ENCODE measurements at regions not wholly inside any gene's neighbourhood (a gene's known extent, or its start where the extent isn't known, plus 50 kb on each side); places are given as distances from the start of the nearest gene placed in this dataset.
"Not testable (repeated sequence)": the region's sequence is repeated elsewhere in the genome, so short reads cannot be mapped to it uniquely, and the experiment has no call there.

DNA sequence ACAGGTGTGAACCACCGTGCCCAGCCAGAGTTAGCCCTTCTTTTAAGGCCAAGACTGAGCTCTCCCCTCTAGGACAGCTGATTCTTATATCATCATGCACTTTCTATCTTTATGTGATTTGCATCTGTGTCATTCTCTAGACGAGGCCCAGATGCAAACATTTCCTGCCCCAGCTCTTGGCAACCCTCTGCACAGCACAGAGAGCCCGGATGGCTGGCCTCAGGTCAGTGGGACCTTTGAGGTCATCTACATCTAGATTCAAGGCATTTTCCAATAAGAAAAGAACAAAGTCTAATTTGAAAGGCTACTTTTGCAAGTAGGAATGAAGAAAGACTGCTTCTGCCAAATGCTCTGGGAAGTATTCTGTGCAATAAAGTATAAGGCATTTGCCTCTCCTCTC is 109.0 kb upstream of the DAB2 start:
- DNase-seq (ENCODE audit: low read depth): no peak
- no peak overlapping the region for H3K4me3 ChIP-seq (ENCODE audit: low read depth, low read length)
- TF ChIP-seq, protein P1, sequence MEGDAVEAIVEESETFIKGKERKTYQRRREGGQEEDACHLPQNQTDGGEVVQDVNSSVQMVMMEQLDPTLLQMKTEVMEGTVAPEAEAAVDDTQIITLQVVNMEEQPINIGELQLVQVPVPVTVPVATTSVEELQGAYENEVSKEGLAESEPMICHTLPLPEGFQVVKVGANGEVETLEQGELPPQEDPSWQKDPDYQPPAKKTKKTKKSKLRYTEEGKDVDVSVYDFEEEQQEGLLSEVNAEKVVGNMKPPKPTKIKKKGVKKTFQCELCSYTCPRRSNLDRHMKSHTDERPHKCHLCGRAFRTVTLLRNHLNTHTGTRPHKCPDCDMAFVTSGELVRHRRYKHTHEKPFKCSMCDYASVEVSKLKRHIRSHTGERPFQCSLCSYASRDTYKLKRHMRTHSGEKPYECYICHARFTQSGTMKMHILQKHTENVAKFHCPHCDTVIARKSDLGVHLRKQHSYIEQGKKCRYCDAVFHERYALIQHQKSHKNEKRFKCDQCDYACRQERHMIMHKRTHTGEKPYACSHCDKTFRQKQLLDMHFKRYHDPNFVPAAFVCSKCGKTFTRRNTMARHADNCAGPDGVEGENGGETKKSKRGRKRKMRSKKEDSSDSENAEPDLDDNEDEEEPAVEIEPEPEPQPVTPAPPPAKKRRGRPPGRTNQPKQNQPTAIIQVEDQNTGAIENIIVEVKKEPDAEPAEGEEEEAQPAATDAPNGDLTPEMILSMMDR (IDR thresholded peaks at IDR 0.05; ENCODE audit: low read depth, low read length, missing control alignments): no peak
- in situ Hi-C loops (cut with HindIII; ENCODE audit: low sequenced_read_pairs): no loop called here

DNA sequence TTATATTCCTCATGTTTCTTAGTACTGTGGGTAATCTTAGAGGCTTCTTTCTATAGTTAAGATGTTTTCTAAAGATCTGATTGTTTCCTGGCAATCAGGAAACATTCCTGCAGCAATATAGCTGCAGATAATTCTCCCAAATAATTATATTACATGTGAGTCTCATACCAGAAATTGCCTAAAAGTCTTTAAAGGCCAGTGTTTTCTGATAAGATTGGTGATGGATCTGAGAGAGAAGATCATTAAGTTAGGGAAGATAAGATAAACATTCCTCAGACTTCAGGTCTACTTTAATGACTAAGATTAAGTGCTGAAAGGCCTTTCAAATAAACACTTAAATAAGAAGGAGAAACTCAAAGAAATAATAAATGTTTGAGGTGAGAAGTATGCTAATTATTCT is 107.7 kb upstream of the DAB2 start:
- in situ Hi-C loops (cut with HindIII; ENCODE audit: low sequenced_read_pairs): no loop called here
- DNase-seq (ENCODE audit: low read depth): no peak
- H3K4me3 ChIP-seq (ENCODE audit: low read depth, low read length): no peak overlapping the region
- TF ChIP-seq, protein P1 (IDR thresholded peaks at IDR 0.05; ENCODE audit: low read depth, low read length, missing control alignments): no peak

DNA sequence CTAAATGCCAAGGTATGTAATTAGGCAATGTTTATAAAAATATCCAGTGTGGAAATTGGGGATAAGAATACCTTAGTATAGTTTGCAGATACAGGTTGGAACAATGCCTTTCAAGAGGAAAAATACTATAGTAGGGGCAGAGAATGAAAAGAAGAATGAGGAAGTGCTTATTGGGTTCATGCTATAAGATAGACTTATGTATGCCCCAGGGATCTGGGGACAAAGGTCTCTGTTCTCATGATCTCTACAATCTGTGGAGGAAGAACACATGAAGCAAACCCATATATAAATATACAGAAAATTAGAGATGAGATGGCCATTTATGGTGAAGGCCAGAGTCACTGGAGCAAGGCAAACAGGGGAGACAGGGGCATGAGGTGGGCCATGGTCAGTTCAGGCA is 106.5 kb upstream of the DAB2 start:
- in situ Hi-C loops (cut with HindIII; ENCODE audit: low sequenced_read_pairs): no loop called here
- no peak for DNase-seq (ENCODE audit: low read depth)
- TF ChIP-seq, protein P1 (IDR thresholded peaks at IDR 0.05; ENCODE audit: low read depth, low read length, missing control alignments): no peak
- H3K4me3 ChIP-seq (ENCODE audit: low read depth, low read length): no peak overlapping the region

DNA sequence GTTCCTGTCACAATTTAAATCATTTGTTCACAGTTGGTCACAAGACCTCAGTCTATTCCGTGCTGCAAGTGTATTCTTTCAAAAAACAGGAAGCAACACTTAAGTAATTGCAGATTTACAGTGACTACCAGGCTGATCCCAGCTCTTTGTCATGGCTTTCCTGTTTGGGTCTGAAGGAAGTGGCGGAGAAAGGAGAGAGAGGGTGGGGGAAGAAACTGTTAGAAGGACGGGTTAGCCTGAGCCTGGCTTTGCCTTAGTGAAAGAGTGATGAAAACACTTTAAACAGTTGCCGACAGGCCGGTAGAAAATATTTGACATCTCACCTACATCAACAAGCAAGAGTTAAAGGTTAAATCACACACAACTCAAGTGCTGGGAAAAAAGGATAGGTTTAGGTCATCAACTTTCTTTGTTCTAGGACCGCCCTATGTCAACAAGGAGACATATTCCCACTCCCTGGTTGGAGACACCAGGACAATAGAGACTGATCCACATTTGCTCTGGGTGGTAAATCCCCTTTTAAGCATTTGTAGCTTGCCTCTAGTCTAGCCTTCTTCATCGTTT is 102.2 kb upstream of the DAB2 start:
- in situ Hi-C loops (cut with HindIII; ENCODE audit: low sequenced_read_pairs): no loop called here
- no peak for DNase-seq (ENCODE audit: low read depth)
- H3K4me3 ChIP-seq (ENCODE audit: low read depth, low read length): no peak overlapping the region
- TF ChIP-seq, protein P1 (IDR thresholded peaks at IDR 0.05; ENCODE audit: low read depth, low read length, missing control alignments): no peak

DNA sequence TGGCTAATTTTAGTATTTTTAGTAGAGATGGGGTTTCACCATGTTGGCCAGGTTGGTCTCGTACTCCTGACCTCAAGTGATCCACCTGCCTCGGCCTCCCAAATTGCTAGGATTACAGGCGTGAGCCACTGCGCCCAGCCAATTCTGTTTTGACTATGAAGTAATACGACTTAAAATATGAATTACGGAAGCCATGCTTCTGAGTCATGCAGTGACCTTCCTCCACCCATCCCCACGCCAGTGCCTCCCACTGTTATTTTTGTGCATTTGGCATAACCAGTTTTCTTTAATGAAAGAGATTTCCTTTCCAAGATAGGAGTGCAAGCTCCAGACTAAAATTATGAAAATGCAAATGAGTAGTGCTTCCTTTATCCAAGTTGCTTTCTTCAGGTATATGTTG is 101.0 kb upstream of the DAB2 start:
- H3K4me3 ChIP-seq (ENCODE audit: low read depth, low read length); DNase-seq (ENCODE audit: low read depth); in situ Hi-C loops (cut with HindIII; ENCODE audit: low sequenced_read_pairs): not testable (repeated sequence)

DNA sequence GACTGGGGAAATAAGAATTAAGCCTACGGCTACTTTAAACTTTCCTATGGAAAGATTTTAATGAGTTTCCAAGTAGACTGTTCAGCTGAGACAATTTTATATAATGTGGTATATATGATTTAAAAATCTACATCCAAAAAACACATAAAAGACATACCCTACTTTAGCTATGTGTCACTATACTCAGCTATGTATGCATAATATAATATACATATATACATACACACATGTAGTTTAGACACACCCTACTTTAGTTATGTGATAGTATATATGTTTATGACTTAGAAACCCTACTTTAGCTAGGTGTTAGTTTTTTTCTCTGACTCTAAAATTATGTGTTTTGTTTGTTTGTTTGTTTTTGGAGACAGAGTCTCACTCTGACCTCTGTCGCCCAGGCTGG is 100.5 kb upstream of the DAB2 start:
- H3K4me3 ChIP-seq (ENCODE audit: low read depth, low read length): no peak overlapping the region
- DNase-seq (ENCODE audit: low read depth): no peak
- in situ Hi-C loops (cut with HindIII; ENCODE audit: low sequenced_read_pairs): no loop called here
- TF ChIP-seq, protein P1 (IDR thresholded peaks at IDR 0.05; ENCODE audit: low read depth, low read length, missing control alignments): no peak

DNA sequence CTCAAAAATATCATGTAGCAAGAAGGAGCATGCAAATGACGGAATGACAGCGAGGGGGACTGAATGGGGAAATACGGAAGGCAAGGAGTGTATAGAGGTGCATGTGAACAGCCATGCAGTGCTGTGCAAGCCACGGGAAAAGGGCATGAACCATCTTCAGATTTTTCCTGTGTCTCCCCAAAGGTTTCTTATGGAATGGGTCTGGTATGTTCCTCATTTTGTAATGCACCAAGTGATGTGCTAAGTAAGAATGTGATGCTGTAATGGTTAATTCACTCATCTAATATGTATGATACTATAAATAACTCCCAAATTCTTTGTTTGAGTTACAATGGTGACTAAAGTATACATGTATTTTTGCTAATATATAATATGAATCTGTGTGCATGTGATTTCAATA is 99.0 kb upstream of the DAB2 start:
- in situ Hi-C loops (cut with HindIII; ENCODE audit: low sequenced_read_pairs): no loop called here
- H3K4me3 ChIP-seq (ENCODE audit: low read depth, low read length): no peak overlapping the region
- TF ChIP-seq, protein P1 (IDR thresholded peaks at IDR 0.05; ENCODE audit: low read depth, low read length, missing control alignments): no peak
- DNase-seq (ENCODE audit: low read depth): no peak

All from astrocyte of the cerebellum (primary cell).